ENCODE measurements at regions not wholly inside any gene's neighbourhood (a gene's known extent, or its start where the extent isn't known, plus 50 kb on each side); places are given as distances from the start of the nearest gene placed in this dataset.

- Histone ChIP-seq H3K27me3 (replicated peaks in 1 of 2; ENCODE audit: control insufficient read depth in 2 of 2, insufficient read depth in 2 of 2, low read length in 1 of 2) (no peaks in the 10 kb centered on the region), H3K9me3 (replicated peaks; ENCODE audit: control insufficient read depth, insufficient read depth, low read length) (no peaks in the 10 kb centered on the region), H3K4me3 (no peak overlapping the region), H3K4me2 (ENCODE audit: control insufficient read depth, insufficient read depth) (no peak overlapping the region), H3K27ac (ENCODE audit: control insufficient read depth, insufficient read depth) (no peak overlapping the region), H2AFZ (ENCODE audit: control insufficient read depth, low read depth, low read length) (no peak overlapping the region), H3K79me2 (ENCODE audit: control insufficient read depth, insufficient read depth, low read length) (no peaks in the 10 kb centered on the region), H3K9ac (ENCODE audit: control insufficient read depth, insufficient read depth, low read length) (no peak overlapping the region), H3K36me3 (ENCODE audit: control insufficient read depth in 2 of 2, insufficient read depth in 2 of 2, low read length in 1 of 2) (no peaks in the 10 kb centered on the region), H3K4me1 (ENCODE audit: control insufficient read depth, insufficient read depth, low read length) (no peaks in the 10 kb centered on the region), H4K20me1 (ENCODE audit: control insufficient read depth, insufficient read depth) (no peaks in the 10 kb centered on the region)
- DNase-seq (ENCODE audit: low read depth, low spot score) (no peak), ATAC-seq (no peak), FAIRE-seq (no peak)
- POLR2A ChIA-PET, result no interaction called here
- TF ChIP-seq USF2 (IDR thresholded peaks at IDR 0.05; ENCODE audit: borderline replicate concordance, low read depth, low read length) (no peak), MAX (IDR thresholded peaks at IDR 0.05; ENCODE audit: low read depth, low read length) (no peak), ZBED1 (IDR thresholded peaks at IDR 0.05; ENCODE audit: borderline replicate concordance) (no peak), MYB (IDR thresholded peaks at IDR 0.05; ENCODE audit: borderline replicate concordance, low read depth, low read length) (no peak)
- 1% methylated on average over 3 of the region's 3 CpGs for WGBS (ENCODE audit: insufficient coverage, insufficient replicate concordance, low lambda C conversion rate, missing lambda C conversion rate)
- intact Hi-C loops (cut with micrococcal nuclease; ENCODE audit: unreplicated experiment) (no loop called here), in situ Hi-C loops (cut with MboI) (no loop called here)
- BruUV-seq (replicated peaks), result no TSS peak
- SMC1A ChIA-PET (ENCODE audit: uncharacterized antibody, unreplicated experiment), result no interaction called here
- CTCF ChIA-PET, result interaction anchor here (0.7 kb wide), 1 partner anchor 24 kb away, joined by 3 read pairs; no protein-coding TSS in a partner anchor
- RAD21 ChIA-PET (ENCODE audit: unreplicated experiment), result no interaction called here
Observed at GRCh38 chr2:49585921-49586320, 431.6 kb upstream of the FSHR start.

- Histone ChIP-seq H3K4me2 (ENCODE audit: control insufficient read depth, insufficient read depth) (no peak overlapping the region), H3K9ac (ENCODE audit: control insufficient read depth, insufficient read depth, low read length) (no peak overlapping the region), H3K27ac (ENCODE audit: control insufficient read depth, insufficient read depth) (no peak overlapping the region), H3K9me3 (replicated peaks; ENCODE audit: control insufficient read depth, insufficient read depth, low read length) (no peaks in the 10 kb centered on the region), H3K4me1 (ENCODE audit: control insufficient read depth, insufficient read depth, low read length) (no peaks in the 10 kb centered on the region), H3K27me3 (replicated peaks in 1 of 2; ENCODE audit: control insufficient read depth in 2 of 2, insufficient read depth in 2 of 2, low read length in 1 of 2) (no peaks in the 10 kb centered on the region), H3K36me3 (ENCODE audit: control insufficient read depth in 2 of 2, insufficient read depth in 2 of 2, low read length in 1 of 2) (no peaks in the 10 kb centered on the region), H2AFZ (ENCODE audit: control insufficient read depth, low read depth, low read length) (no peak overlapping the region), H3K4me3 (no peak overlapping the region), H3K79me2 (ENCODE audit: control insufficient read depth, insufficient read depth, low read length) (no peaks in the 10 kb centered on the region), H4K20me1 (ENCODE audit: control insufficient read depth, insufficient read depth) (no peaks in the 10 kb centered on the region)
- ChIA-PET CTCF (no interaction called here), SMC1A (ENCODE audit: uncharacterized antibody, unreplicated experiment) (no interaction called here), RAD21 (ENCODE audit: unreplicated experiment) (no interaction called here), POLR2A (no interaction called here)
- FAIRE-seq, result no peak
- no TSS peak for BruUV-seq (replicated peaks)
- WGBS (ENCODE audit: insufficient coverage, insufficient replicate concordance, low lambda C conversion rate, missing lambda C conversion rate), result 9% methylated on average over 5 of the region's 5 CpGs
- no peak for DNase-seq (ENCODE audit: low read depth, low spot score)
- TF ChIP-seq GABPA (IDR thresholded peaks at IDR 0.05; ENCODE audit: low read depth) (no peak), CHD2 (IDR thresholded peaks at IDR 0.05; ENCODE audit: borderline replicate concordance, low read depth, low read length) (no peak), BCLAF1 (IDR thresholded peaks at IDR 0.05) (no peak), BACH1 (IDR thresholded peaks at IDR 0.05; ENCODE audit: borderline replicate concordance) (no peak)
- intact Hi-C loops (cut with micrococcal nuclease; ENCODE audit: unreplicated experiment), result no loop called here
- in situ Hi-C loops (cut with MboI), result no loop called here
- ATAC-seq, result no peak
Observed at GRCh38 chr2:49582946-49583345, 428.6 kb upstream of the FSHR start.
